Fibroblast of skin of back (primary cell): ENCODE measurements at regions not wholly inside any gene's neighbourhood (a gene's known extent, or its start where the extent isn't known, plus 50 kb on each side); places are given as distances from the start of the nearest gene placed in this dataset.

ENCODE experiments used
- DNase-seq: peaks from one replicate; pipeline ENCODE4 v3.0.0-alpha.2; 2013

DNA sequence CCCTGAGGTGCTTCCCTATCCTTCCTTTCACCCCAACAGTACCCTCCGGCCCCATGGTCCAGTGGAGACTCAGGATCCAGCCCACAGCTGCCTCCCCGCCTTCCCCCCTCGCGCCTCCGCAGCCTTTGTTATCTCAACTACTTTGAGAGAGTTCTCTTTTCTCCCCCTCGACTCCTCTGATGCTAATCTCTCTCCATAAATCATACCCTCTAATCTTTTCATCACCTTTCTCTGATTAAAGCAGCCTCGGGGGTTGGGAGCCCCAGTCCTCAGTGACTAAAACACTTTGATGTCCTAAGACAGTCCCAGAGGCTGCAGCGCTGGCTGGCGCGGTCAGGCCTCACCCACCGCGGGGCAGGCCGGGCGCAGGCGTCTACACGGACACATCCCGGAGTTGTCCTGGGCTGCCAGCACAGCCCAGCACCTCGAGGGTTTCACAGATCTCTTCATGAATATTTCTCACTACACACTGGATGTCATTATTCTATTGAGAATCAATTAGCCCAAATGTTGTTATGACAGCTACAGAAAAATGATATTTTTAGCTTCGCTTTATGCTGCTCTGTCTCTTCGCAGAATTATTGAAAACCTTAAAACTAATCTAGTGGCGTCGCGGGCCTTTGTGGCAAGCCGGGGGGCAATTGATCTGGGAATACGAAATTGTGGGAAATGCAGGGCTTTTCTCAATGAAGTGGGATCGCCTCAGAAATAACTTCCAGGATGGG is 289.5 kb downstream of the RRAGC start:
- no peak for DNase-seq

DNA sequence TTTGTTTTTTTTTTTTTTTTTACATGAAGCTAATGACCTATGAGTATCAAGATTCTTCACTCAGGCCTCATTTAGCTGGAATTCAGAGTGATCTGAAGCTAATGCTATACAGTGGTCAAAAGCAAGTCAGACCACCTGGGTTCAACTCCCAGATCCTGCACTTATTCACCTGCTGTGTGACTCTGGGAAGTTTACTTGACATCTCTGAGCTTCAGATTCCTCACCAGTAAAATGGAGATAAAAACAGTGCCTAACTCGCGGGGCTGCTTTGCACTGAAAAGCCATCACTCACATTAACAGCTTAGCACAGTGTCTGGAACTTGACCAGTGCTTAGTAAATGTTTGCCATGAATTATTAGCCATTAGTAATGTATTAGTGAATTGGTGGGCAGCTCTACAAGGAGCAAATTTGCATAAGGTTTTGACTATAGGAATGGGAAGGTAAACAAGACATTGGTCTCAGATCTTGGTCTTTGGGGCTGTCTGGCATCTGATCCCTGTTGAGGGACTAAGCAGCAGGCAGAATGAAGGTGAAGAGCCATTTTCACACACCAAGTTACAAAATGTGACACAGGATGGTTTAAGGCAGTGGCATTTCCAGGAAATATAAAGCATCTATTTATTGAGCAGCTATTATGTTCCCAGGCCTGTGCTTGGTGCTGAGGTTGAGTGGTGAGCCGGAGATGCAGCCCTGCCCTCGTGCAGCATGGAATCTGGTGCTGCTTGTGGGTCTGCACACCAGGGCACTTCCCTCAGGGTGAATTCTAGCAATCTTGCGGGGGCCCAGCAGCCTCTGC is 291.3 kb downstream of the RRAGC start:
- no peak for DNase-seq

DNA sequence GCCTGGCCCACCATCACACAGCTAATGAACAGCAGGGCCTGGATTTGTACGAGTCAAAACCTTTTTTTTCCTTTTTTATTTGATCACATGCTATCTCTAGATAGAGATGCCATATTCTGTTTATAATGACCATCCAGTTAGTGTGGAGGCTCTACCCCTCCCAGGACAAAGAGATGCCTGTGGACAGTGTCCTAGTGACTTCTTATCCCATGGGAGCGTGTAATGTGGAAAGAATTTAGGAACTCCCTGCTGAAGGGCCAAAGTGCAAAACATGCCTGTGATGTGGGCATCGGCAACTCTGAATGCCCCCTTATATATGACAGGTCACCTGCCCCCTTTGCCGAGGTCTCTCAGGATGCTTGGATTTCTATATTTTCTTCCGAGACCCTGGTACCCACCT is 292.2 kb downstream of the RRAGC start:
- DNase-seq, result no peak

DNA sequence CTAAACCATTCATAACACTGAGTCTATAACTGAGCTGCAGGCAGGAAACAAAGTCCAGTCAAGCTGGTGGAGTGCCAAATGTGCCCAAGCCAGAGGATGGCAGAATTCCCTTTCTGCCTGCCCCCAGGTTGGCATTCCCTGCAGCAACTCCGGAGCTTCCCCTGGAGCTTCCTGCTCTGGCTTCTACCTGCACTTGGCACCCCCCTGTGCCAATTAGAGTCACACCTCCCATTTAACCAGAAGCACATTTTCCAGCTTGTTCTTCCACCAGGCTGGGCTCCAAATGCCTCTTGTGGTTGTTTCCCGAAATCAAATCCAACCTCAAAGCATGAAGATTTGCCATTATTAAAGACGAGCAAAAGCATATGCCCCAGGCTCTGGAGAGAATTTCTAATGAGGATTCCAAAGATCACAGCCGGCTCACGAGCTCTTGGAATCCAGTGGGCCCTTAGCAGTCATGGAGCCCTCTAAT is 294.5 kb downstream of the RRAGC start:
- DNase-seq, result no peak

DNA sequence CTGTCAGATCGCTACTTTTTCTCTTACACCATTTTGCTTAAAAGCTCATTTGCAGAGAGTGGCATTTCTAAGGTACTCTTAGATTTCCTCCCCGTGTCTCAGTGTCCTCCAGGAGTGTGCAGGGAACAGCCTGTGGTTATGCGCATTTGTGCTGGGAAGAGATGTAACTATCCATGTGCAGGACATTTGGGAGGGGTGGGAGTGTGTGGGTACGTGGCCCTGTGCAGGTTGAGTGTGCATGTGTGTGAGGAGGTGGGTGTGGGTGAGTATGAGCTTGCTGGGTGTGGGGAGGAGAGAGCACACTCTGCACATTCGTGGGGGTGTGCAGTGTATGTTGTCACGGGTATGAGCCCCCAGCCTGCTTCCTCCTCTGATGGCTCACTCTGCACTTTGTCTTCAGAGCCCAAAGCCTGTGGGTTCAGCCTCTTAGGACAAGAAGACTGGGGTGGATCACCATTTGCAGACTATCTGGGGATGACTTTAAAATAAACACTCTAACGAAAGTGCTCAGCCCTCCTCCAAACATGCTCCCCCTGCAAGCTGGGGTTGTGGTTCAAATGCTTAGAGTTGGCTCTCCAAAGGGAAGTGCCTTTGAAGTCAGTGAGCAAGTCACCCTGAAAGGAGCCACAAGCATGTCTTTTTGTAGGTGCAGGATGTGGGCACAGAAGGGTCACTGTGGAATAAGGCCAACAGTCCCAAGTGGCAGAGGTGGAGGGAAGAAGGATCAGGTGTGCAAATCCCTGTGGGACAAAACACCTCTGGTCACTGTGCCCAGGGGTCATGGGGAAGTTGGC is 295.4 kb downstream of the RRAGC start:
- DNase-seq, result no peak

DNA sequence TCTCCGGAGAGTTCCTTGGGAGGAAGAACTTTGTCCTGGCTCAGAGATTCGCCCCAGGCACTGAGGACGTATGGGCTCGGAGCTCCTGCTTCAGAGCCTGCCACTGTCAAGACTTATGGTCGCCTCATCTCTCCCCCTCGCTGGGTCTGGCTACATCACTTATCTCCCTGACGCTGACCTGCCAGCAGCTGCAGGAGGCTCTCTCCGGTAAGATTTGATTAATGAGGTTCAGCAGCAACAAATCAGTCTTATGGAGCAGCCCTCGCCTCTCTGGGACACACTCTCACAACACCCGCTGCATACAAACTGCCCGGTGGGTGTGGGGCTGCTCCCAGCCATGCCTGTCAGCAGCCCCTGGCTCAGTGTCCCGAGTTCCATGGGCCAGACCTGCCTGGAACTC is 297.8 kb downstream of the RRAGC start:
- DNase-seq, result no peak

DNA sequence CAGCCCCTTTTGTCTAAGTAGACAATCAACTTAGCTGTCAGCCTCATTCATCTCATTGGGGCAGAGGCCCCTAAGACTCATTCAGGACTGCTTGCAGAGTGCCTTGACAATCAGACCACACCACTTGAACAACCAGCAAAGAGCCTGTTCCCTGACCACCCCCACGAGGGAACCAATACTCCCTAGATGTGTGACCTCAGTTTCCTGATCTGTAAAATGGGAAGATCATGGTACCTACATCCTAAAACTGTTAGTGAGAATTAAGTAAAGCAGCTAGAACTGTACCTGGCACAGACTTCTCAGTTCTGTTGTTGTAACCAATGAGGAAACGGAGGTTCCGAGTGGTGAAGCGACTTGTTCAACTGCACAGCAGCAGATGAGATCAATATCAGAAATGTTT is 298.5 kb downstream of the RRAGC start:
- DNase-seq, result no peak

DNA sequence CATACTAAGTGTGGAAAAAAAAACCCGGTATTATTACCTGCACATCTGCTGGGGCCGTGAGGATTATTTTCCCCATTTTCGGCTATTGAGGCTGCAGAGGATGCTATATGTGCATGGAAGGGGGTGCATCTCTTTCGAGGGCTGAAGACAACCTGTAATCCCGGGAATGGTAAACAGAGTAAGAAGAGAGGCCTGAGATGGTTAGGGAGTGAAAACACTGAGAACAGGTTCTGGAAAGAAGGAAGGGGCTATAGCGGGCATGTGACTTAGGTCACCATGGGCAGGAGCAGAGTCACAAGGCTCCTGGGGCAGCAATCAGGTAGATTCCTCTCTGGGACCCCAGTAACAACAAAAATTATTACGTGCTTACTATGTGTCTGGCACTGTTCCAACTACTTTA is 299.1 kb downstream of the RRAGC start:
- no peak for DNase-seq

DNA sequence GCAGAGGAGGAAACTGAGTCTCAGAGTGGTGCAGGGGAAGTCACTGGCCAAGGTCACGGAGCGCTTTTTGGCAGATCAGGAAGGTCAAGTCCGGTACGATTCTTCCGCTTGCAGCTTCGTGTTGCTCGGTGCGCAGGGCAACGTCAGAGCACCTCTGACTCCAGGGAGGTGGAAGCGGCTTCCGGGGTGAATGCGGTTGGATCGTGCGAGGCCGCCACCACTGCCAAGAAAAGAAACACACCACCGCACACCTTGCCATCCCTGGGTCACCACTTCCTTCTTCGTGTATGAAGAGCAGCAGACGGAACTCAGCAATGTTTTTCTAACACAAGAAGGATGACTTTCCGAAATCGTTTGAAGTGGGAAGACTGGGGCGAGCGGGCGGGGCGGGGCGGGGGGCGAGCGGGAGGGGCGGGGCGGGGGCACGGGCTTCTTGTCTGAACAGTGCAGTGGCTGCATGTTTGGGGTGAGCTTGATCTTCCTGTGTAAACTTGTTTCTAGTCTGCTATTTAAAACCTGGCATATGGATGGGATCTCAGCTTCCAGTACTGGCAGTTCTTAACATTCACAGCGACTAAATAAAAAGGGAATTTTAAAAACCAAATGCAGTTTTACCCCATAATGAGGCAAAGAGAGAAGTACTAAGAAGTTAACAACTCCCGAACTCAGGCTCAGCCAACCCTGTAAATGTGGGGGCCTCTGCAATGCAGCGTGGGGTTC is 300.0 kb downstream of the RRAGC start:
- no peak for DNase-seq

DNA sequence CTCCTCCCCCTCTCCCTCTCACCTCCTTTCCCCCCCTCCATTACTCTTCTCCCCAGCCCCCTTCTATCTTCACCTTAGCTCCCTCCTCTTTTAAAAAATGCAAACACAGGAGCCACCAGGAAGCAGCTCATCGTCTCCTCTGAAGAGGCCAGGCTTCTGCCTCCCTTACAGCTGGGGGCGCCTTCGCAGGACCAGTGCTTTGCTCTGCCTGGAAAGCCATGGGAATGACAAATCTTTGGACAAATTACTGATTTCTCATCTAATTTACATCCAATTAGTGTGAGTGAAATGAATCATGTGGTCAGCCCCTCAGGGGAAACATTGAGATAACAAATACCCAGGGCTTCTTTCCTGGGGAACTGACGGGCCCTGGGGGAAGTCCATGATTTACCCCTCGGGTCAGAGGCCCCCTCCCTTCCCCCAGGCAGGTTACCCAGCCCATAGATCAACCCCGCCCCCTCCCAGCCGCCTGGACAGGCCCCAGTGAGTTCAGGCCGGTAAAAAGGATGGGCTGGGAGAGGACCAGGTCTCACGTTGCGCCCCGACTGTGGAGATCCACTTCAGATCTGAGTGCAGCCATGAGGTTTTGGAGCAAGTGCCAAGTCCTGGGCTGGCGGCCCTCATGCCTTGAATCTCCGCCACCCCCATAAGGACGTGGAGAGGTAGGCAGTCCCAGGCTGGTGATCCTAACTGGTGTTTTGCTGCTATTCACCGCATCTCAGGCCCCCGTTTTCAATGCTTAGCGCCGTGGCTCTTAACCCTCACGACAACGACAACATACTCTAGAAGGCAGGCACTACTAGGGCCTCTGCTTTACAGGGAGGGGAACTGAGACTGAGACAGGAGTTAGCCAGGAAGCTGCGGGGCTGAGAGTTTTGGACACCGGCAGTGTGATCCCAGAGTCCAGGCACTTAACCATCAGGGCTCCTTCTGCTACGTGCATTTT is 300.8 kb downstream of the RRAGC start:
- no peak for DNase-seq

DNA sequence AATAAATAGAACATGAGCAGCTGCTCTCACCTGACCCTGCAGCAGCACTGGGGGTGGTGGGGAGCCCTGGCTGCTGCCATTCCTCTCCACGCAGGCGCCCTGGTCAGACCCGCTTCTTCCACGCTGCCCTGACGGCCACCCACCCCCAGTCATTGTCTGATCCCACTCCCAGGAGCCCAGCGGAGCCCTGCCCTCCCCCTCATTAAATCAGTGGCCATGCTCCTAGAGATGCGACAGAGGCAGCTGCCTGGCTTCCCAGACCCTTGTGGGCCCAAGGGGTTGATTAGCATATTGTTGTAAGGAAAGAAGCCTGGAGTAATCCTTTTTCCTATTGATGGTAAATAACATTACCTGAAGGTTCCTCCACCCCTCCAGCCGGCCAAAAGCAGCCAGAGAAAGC is 301.5 kb downstream of the RRAGC start:
- DNase-seq, result no peak

DNA sequence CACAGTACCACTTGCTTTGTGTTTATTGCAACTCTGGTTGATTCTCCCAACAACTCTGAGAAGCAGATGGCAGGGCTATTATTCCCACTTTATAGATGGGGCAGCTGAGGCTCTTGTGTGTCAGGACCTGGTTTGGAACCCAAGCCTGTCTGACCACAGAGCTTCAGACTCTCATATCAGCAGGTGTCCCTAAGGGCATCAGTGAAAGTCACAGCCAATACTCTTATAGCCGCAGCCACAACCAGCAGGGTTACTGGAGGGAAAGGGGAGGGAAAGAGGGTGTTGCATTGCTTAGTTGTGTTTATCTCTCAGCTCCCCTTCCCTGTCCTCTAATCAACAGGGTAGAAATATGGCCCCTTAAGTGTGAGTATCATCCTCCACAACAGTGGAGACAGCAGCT is 304.0 kb downstream of the RRAGC start:
- DNase-seq, result no peak

DNA sequence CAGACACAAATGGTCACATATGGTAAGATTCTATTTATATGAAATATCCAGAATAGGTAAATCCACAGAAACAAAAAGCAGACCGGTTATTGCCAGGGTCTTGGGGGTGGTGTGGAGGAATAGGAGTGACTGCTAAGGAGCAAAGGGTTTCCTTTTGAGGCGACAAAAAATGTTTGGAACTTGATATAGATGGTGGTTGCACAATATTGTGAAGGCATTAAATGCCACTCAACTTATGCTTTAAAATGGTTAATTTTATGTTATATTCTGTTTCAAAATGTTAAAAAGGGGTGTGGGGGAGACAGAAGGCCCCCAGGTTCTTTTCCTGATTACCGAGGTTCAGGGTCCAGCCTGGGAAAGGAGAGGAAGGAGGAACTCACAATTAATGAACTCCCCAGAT is 304.4 kb downstream of the RRAGC start:
- DNase-seq, result no peak

DNA sequence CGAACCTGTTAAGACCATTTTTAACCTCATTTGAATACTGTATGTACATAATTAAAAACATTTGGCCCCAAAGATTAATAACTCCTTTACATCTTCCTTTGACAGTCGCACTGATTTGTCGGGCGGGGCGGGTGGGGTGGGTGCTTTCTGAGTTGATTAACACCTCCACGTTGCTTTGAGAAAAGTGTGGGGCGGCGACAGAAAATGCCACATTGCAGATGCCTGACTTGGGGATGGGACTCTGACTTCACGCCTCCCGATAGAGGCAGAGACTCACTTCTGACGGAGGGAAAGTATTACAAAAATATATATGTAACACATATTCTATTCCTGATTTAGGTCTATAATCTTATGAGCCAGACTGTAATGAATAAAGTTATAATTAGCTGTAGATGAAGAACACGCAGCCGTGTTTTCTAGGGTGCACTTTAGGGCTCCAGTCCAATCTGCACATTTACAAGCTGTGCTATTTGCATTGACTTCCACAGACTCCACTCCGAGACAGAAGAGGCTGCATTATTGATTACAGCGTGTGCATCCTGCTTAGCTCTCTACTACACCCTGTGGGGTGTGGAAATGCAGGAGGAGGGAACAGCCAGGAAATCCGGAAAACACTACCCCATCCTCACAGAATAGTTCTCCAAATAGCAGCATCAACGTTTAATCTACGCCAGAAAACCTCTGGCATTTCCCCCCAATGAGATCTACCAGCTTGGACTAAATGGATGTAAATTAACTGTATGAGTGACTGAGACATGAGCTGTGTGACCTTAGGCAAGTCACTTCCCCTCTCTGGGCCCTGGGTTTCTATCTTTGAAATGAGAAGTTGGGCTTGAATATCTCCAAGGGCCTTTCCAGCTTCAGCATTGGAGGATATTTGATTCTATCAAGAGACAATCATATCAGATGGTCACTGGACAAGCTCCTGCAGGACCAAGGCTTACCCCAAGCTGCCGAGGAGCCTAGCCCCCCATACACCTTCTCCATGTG is 308.0 kb downstream of the RRAGC start:
- no peak for DNase-seq

DNA sequence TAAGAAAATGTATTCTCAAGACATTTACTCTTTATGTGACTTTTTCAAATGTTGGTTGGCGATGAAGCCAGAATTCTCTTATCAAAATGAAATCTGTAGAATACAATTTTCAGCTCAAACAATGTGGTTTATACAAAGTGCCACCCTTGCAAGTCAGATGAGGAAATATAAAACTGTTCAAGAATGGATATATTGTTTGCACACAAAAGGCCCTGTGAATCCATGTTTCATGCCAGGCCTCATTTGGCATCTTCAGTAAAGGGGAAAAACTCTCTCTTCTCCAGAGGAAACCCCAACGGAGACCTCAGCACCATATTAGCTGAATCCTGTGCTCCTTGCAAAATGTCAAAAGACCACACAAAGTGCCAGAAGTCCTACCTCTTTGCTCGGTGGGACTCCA is 310.4 kb downstream of the RRAGC start:
- DNase-seq, result no peak

DNA sequence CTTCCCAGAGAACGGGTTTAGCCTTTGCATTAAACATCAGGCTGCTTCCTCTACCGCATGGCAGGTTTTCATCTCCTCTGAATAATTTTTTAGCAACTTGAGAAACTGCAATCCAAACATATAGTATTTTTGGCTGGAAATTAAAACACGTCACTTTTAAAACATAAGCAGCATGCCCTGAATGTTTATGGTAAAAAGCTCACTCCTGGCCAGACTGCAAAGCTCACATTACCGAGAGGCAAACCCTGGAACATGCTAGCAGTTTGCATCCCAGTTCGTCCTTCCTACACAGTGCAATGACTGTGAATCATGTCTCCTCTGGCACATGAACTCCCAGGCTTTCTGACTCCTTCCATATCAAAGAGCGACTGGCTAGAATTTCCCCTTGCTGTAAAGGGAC is 312.3 kb downstream of the RRAGC start:
- no peak for DNase-seq

DNA sequence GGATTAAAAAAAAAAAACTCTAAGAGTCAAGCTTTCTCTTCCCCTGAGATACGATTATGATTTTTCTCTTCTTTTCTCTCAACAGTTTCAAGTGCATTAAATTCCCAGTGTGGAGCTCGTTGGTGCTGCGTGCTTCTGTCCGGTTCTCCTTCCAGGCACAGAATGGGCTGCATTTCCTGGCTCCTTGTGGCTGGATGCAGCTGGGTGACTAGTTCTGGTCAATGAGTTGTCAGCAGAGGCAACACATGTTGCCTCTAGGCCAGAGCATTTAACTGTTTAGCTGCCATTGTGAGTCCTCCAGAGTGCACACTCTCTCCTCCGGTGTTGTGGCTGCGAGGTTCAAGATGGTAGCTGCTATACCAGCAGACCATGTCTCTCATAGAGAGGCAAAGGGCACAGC is 312.9 kb downstream of the RRAGC start:
- DNase-seq, result no peak

DNA sequence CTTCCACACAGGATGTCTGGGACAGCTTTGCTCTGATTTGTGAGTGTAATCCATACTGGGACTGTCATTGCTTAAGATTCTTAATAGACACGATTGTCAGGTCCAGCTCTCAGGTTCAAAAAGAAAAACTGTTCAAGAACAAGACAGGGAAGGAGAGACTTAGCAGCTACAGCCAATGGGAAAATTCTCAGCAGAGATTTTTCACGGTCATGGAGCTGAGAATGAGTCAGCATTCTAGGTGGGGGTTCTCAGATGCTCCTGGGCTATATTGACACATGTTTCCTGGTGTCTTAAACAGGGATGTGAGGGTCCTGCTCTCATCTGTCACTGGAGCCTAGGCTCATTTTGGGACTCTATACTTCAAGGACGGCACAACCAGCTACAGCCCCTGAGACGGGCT is 318.3 kb downstream of the RRAGC start:
- no peak for DNase-seq

DNA sequence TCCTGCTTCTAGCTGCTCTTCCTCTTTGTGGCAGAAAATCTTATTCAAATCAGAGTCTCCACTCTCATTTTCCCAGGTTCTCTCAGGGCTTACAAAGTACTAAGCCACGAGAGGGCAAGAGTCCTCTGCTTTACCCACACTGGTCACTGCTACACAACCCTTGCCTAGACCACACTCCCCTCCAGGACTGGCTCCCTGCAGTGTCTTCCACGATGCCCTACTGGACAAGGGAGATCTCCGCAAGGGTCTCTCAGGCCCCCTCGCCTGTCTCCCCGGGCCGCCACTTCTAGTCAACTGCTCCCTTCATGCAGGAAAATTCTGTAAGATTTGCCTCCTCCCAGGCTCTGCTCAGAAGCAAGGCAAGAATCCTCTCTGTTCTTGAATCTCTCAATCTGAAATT is 319.6 kb downstream of the RRAGC start:
- DNase-seq, result no peak

DNA sequence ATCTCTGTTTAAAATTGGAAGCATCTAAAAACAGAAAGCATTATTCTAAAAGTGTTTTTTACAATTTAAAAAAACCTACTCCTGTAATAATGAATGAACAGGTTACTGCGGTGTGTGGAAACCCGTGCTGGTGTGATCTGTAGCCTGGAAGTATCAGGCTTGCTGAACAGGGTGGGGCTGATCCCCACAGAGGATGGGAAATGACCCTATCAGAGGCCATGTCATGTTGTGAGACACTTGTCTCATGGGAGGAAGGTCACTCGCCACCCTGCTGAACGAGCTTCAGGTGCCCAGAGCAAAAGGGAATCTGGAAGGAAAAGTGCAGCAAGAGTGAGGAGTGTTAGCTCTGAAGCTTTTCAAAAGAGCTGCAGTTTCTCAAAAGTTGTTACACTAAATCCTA is 320.7 kb downstream of the RRAGC start:
- DNase-seq, result no peak
